ENCODE measurements at regions not wholly inside any gene's neighbourhood (a gene's known extent, or its start where the extent isn't known, plus 50 kb on each side); places are given as distances from the start of the nearest gene placed in this dataset.
"Not testable (repeated sequence)": the region's sequence is repeated elsewhere in the genome, so short reads cannot be mapped to it uniquely, and the experiment has no call there.

DNA sequence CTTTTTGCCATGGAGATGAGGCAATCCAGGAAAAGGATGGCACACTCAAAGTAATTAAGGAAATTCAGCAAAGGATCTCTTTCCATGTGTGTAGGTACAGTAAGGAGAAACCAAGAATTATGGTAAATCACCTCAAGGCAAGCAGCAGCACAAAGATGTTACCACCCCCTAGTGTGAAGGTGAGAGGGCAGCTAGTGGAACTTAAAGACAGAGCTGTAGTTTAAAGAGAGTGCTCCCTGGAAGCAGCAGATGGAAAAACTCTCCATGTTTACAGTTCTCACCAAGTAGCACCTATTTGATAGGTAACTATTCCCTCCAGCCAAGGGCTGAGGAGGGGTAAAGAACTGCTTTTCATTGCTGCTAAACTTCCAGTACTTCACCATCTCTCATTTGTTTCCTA lies 860.4 kb upstream of the CRIM1 start:
- Histone ChIP-seq H3K9ac (ENCODE audit: low read length) (no peak overlapping the region), H3F3A (ENCODE audit: insufficient read depth, low read length, poor library complexity, severe bottlenecking) (no peaks in the 10 kb centered on the region), H3K9me3 (ENCODE audit: low read length) (no peaks in the 10 kb centered on the region), H3K79me2 (replicated peaks; ENCODE audit: insufficient read depth, low read length) (no peaks in the 10 kb centered on the region), H2AFZ (ENCODE audit: low read depth, low read length) (no peak overlapping the region), H3K27me3 (ENCODE audit: insufficient read depth, low read depth, low read length) (no peaks in the 10 kb centered on the region), H3K9me2 (ENCODE audit: insufficient read depth, low read length) (no peaks in the 10 kb centered on the region), H3K4me3 (ENCODE audit: low read length) (no peak overlapping the region), H3K36me3 (ENCODE audit: insufficient read depth, low read length) (no peaks in the 10 kb centered on the region), H3K27ac (ENCODE audit: low read length) (no peak overlapping the region), H3K4me2 (ENCODE audit: low read length) (no peak overlapping the region), H4K20me1 (ENCODE audit: insufficient read depth) (no peaks in the 10 kb centered on the region)
- TF ChIP-seq POLR2AphosphoS5 (IDR thresholded peaks at IDR 0.05) (no peak), EZH2 (IDR thresholded peaks at IDR 0.05; ENCODE audit: borderline replicate concordance, insufficient read depth, low read length, poor library complexity, severe bottlenecking) (no peak), RAD21 (conservative IDR thresholded peaks at IDR 0.05) (no peak), SMC3 (conservative IDR thresholded peaks at IDR 0.05; ENCODE audit: poor library complexity) (no peak), EP300 (conservative IDR thresholded peaks at IDR 0.05; ENCODE audit: poor library complexity, severe bottlenecking) (no peak), MXI1 (conservative IDR thresholded peaks at IDR 0.05; ENCODE audit: poor library complexity, severe bottlenecking) (no peak), TAF1 (IDR thresholded peaks at IDR 0.05; ENCODE audit: low read depth) (no peak)
- TF ChIP-seq, protein P1, sequence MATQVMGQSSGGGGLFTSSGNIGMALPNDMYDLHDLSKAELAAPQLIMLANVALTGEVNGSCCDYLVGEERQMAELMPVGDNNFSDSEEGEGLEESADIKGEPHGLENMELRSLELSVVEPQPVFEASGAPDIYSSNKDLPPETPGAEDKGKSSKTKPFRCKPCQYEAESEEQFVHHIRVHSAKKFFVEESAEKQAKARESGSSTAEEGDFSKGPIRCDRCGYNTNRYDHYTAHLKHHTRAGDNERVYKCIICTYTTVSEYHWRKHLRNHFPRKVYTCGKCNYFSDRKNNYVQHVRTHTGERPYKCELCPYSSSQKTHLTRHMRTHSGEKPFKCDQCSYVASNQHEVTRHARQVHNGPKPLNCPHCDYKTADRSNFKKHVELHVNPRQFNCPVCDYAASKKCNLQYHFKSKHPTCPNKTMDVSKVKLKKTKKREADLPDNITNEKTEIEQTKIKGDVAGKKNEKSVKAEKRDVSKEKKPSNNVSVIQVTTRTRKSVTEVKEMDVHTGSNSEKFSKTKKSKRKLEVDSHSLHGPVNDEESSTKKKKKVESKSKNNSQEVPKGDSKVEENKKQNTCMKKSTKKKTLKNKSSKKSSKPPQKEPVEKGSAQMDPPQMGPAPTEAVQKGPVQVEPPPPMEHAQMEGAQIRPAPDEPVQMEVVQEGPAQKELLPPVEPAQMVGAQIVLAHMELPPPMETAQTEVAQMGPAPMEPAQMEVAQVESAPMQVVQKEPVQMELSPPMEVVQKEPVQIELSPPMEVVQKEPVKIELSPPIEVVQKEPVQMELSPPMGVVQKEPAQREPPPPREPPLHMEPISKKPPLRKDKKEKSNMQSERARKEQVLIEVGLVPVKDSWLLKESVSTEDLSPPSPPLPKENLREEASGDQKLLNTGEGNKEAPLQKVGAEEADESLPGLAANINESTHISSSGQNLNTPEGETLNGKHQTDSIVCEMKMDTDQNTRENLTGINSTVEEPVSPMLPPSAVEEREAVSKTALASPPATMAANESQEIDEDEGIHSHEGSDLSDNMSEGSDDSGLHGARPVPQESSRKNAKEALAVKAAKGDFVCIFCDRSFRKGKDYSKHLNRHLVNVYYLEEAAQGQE (IDR thresholded peaks at IDR 0.05; ENCODE audit: borderline replicate concordance) = no peak
- TF ChIP-seq, protein P2, sequence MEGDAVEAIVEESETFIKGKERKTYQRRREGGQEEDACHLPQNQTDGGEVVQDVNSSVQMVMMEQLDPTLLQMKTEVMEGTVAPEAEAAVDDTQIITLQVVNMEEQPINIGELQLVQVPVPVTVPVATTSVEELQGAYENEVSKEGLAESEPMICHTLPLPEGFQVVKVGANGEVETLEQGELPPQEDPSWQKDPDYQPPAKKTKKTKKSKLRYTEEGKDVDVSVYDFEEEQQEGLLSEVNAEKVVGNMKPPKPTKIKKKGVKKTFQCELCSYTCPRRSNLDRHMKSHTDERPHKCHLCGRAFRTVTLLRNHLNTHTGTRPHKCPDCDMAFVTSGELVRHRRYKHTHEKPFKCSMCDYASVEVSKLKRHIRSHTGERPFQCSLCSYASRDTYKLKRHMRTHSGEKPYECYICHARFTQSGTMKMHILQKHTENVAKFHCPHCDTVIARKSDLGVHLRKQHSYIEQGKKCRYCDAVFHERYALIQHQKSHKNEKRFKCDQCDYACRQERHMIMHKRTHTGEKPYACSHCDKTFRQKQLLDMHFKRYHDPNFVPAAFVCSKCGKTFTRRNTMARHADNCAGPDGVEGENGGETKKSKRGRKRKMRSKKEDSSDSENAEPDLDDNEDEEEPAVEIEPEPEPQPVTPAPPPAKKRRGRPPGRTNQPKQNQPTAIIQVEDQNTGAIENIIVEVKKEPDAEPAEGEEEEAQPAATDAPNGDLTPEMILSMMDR (IDR thresholded peaks at IDR 0.05; ENCODE audit: poor library complexity, severe bottlenecking) = no peak

DNA sequence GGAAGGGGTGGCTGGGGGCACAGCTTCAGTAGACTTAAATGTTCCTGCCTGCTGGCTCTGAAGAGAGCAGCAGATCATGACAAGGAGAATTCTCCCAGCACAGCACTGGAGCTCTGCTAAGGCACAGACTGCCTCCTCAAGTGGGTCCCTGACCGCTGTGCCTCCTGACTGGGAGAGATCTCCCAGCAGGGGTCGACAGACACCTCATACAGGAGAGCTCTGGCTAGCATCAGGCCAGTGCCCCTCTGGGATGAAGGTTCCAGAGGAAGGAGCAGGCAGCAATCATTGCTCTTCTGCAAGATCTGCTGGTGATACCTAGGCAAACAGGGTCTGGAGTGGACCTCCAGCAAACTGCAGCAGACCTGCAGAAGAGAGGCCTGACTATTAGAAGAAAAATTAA lies 877.5 kb upstream of the CRIM1 start:
- peaks cover 20% of the 10 kb centered on the region for H3K27me3 ChIP-seq (ENCODE audit: insufficient read depth, low read depth, low read length)

DNA sequence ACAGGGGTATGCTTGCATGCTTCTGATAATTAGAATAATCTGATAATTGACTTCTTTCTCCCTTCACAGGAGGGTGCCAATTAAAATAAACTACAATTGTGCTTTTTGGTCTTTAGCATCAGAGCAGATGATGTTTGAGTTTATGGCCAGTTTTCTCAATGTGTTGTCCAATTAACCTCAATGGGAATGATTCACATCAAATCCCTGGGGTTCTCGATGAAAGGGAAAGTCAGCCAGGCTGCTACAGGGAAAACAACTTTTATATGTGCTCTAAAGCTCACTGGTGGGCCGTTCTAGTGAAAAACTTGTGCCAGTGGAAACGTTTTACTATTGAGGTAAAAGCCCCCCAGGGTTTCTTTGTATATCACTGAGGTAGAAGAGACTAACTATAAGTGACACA lies 887.3 kb upstream of the CRIM1 start:
- Histone ChIP-seq H3K36me3 (ENCODE audit: insufficient read depth, low read length) (no peaks in the 10 kb centered on the region), H3F3A (ENCODE audit: insufficient read depth, low read length, poor library complexity, severe bottlenecking) (no peaks in the 10 kb centered on the region), H3K9me3 (ENCODE audit: low read length) (peaks cover 4% of the 10 kb centered on the region), H3K4me2 (ENCODE audit: low read length) (no peak overlapping the region), H3K9ac (ENCODE audit: low read length) (no peak overlapping the region), H3K27ac (ENCODE audit: low read length) (no peak overlapping the region), H3K79me2 (replicated peaks; ENCODE audit: insufficient read depth, low read length) (no peaks in the 10 kb centered on the region), H3K4me3 (ENCODE audit: low read length) (no peak overlapping the region), H2AFZ (ENCODE audit: low read depth, low read length) (no peak overlapping the region), H3K27me3 (ENCODE audit: insufficient read depth, low read depth, low read length) (peaks cover 97% of the 10 kb centered on the region), H4K20me1 (ENCODE audit: insufficient read depth) (no peaks in the 10 kb centered on the region), H3K9me2 (ENCODE audit: insufficient read depth, low read length) (no peaks in the 10 kb centered on the region)
- TF ChIP-seq TAF1 (IDR thresholded peaks at IDR 0.05; ENCODE audit: low read depth) = no peak
- TF ChIP-seq SMC3 (conservative IDR thresholded peaks at IDR 0.05; ENCODE audit: poor library complexity) = no peak
- TF ChIP-seq POLR2AphosphoS5 (IDR thresholded peaks at IDR 0.05) = no peak
- no peak for TF ChIP-seq EP300 (conservative IDR thresholded peaks at IDR 0.05; ENCODE audit: poor library complexity, severe bottlenecking)
- TF ChIP-seq, protein P1 (IDR thresholded peaks at IDR 0.05; ENCODE audit: borderline replicate concordance) = no peak
- TF ChIP-seq MXI1 (conservative IDR thresholded peaks at IDR 0.05; ENCODE audit: poor library complexity, severe bottlenecking) = no peak
- TF ChIP-seq, protein P2 (IDR thresholded peaks at IDR 0.05; ENCODE audit: poor library complexity, severe bottlenecking) = no peak

More for the DNA sequence above, 877.5 kb upstream of the CRIM1 start:
- not testable (repeated sequence) for H3K36me3 ChIP-seq (ENCODE audit: insufficient read depth, low read length); H3K4me3 ChIP-seq (ENCODE audit: low read length); H3K9ac ChIP-seq (ENCODE audit: low read length); H3K9me3 ChIP-seq (ENCODE audit: low read length); H3K27ac ChIP-seq (ENCODE audit: low read length); H2AFZ ChIP-seq (ENCODE audit: low read depth, low read length); H4K20me1 ChIP-seq (ENCODE audit: insufficient read depth); H3F3A ChIP-seq (ENCODE audit: insufficient read depth, low read length, poor library complexity, severe bottlenecking); H3K9me2 ChIP-seq (ENCODE audit: insufficient read depth, low read length); H3K79me2 ChIP-seq (replicated peaks; ENCODE audit: insufficient read depth, low read length); H3K4me2 ChIP-seq (ENCODE audit: low read length)
